Testis (tissue), 2 donors: ENCODE measurements at regions not wholly inside any gene's neighbourhood (a gene's known extent, or its start where the extent isn't known, plus 50 kb on each side); places are given as distances from the start of the nearest gene placed in this dataset.
"Not testable (repeated sequence)": the region's sequence is repeated elsewhere in the genome, so short reads cannot be mapped to it uniquely, and the experiment has no call there.

ENCODE experiments used
- DNase-seq: peaks from one replicate; pipeline ENCODE4 v3.0.0-alpha.2; 2019
- H3K27ac ChIP-seq, 2 donors: fragments of 200-600 bp; sonication (generic); one replicate each; pipeline ENCODE4 v1.5.1; 2019
- H3K27me3 ChIP-seq: fragments of 200-600 bp; sonication (generic); one replicate; pipeline ENCODE4 v1.5.1; 2019
- H3K36me3 ChIP-seq: fragments of 200-600 bp; sonication (generic); one replicate; pipeline ENCODE4 v1.5.1; 2017; ENCODE audit warnings: low read depth; ENCODE audit errors: missing control alignments
- H3K4me1 ChIP-seq: fragments of 200-600 bp; sonication (generic); one replicate; pipeline ENCODE4 v1.5.1; 2019
- H3K4me3 ChIP-seq, 2 donors: fragments of 200-600 bp; sonication (generic); one replicate each; pipeline ENCODE4 v1.5.1; 2017 to 2019
- H3K9me3 ChIP-seq: fragments of 200-600 bp; sonication (generic); one replicate; pipeline ENCODE4 v1.5.1; 2017
- POLR2A ChIP-seq: fragments of 450-650 bp; IDR thresholded peaks from one replicate; pipeline ENCODE4 v1.6.1; 2017; ENCODE audit warnings: antibody characterized with exemption, mild to moderate bottlenecking, moderate library complexity
- WGBS, 2 donors: methylation state at CpG; one replicate each; pipeline ENCODE4 v1.1.5; 2018; 5-methylcytosine and 5-hydroxymethylcytosine counted together
- intact Hi-C: fragments of 100-400 bp; cut with DNase I; formaldehyde crosslinking; loops from one replicate; pipeline ENCODE4 v1.15.1; 2023; ENCODE audit warnings: low total_unique reads
- TF ChIP-seq, protein P1 (sequence below), 3 experiments: fragments of 450-650 bp in 2 of 3; fragments of 200-600 bp in 1 of 3; sonication (generic) in 1 of 3; IDR thresholded peaks; one replicate each; pipeline ENCODE4 v1.5.1; 2016 to 2019; ENCODE audit warnings: antibody characterized with exemption in 3 of 3, mild to moderate bottlenecking in 2 of 3, moderate library complexity in 1 of 3

DNA sequence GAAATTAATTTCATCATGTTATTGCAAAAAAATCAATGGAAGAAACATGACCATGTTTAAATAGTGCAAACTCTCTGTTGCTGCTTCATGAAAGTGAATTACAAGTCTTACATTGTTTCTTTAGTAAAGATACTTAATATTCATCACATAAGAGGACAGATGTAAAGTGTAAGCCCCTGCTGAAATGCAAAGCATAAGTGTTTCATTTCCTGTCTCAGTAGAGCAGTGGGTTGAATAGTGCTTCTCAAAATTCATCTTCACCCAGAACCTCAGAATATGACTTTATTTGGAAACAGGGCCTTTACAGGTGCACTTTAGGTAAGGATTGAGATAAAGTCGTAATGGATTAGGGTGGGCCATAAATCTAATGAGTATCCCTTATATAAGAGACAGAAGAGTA is 738.4 kb upstream of the RGS18 start:
- no peak for DNase-seq
- H3K4me1 ChIP-seq = no peaks in the 10 kb centered on the region
- no peak overlapping the region for H3K27ac ChIP-seq
- no peaks in the 10 kb centered on the region for H3K36me3 ChIP-seq
- no peaks in the 10 kb centered on the region for H3K9me3 ChIP-seq
- WGBS, 2 donors = 77 to 85% methylated on average over 1 of the region's 1 CpG
- H3K27me3 ChIP-seq = no peaks in the 10 kb centered on the region
- intact Hi-C loops = no loop called here
- TF ChIP-seq POLR2A = no peak
- TF ChIP-seq, protein P1, sequence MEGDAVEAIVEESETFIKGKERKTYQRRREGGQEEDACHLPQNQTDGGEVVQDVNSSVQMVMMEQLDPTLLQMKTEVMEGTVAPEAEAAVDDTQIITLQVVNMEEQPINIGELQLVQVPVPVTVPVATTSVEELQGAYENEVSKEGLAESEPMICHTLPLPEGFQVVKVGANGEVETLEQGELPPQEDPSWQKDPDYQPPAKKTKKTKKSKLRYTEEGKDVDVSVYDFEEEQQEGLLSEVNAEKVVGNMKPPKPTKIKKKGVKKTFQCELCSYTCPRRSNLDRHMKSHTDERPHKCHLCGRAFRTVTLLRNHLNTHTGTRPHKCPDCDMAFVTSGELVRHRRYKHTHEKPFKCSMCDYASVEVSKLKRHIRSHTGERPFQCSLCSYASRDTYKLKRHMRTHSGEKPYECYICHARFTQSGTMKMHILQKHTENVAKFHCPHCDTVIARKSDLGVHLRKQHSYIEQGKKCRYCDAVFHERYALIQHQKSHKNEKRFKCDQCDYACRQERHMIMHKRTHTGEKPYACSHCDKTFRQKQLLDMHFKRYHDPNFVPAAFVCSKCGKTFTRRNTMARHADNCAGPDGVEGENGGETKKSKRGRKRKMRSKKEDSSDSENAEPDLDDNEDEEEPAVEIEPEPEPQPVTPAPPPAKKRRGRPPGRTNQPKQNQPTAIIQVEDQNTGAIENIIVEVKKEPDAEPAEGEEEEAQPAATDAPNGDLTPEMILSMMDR (IDR thresholded peaks at IDR 0.05) = no peak
- no peak overlapping the region for H3K4me3 ChIP-seq

DNA sequence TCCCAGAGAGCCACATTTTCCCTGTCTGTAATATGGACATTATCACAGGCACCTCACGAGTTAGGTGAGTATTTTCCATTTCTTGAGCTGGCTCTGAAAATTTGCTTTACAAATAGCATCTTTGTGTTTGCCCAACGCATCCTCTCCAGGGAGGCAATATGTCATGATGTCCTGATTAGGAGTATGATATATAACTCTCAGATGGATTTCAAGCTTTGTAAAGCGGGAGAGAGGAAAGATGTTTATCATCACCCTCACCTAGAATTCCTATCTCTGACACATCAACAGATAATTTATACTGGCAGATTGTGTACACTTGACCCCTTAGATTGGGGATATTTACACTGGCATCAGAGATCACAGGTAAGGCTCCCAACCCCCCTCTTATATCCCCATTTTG is 730.7 kb upstream of the RGS18 start:
- intact Hi-C loops = no loop called here
- 70 to 83% methylated on average over 3 of the region's 3 CpGs for WGBS, 2 donors
- TF ChIP-seq, protein P1 (IDR thresholded peaks at IDR 0.05) = no peak
- TF ChIP-seq POLR2A = no peak
- no peak for DNase-seq
- H3K27ac ChIP-seq = no peak overlapping the region
- H3K27me3 ChIP-seq = no peaks in the 10 kb centered on the region
- no peaks in the 10 kb centered on the region for H3K4me1 ChIP-seq
- no peak overlapping the region for H3K4me3 ChIP-seq
- H3K9me3 ChIP-seq = no peaks in the 10 kb centered on the region
- H3K36me3 ChIP-seq = no peaks in the 10 kb centered on the region

DNA sequence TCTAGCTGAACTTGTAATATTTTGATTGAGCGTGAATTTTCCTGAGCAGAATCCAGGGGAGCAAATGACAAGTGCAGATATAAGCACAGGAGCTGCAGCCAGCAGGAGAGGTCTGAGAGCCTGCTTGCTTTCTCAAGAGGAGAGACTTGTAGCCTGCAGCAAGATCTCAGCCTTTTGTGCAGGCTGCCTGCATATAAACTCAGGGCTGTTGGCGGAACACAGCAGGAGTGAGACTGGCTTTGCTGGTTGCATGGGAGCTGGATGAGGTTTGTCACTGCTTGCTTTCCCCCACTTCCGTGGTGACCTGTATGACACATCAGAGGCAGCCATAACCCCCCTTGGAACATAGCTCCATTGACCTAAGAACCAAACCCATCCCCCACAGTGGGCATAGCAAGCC is 725.4 kb upstream of the RGS18 start:
- DNase-seq = no peak
- Histone ChIP-seq H3K4me1 (no peaks in the 10 kb centered on the region), H3K36me3 (no peaks in the 10 kb centered on the region), H3K27me3 (no peaks in the 10 kb centered on the region), H3K27ac (no peak overlapping the region), H3K4me3 (no peak overlapping the region), H3K9me3 (no peaks in the 10 kb centered on the region)
- 50 to 64% methylated on average over 3 of the region's 3 CpGs for WGBS, 2 donors
- TF ChIP-seq, protein P1 (IDR thresholded peaks at IDR 0.05) = no peak
- no peak for TF ChIP-seq POLR2A
- intact Hi-C loops = no loop called here

DNA sequence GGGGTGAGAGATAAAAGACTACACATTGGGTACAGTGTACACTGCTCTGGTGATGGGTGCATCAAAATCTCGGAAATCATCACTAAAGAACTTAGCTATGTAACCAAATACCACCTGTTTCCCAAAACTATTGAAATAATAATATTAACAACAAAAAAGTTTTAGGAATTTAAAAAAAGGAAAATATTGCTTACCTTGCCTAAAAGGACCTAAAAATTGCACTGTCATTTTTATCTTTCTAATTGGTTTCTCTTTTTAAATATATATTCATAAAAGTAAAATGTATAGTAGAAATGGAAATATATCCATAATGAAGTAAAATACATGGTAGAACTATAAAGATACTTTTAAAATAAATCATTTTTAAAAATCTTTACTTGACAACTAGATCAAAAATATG is 719.3 kb upstream of the RGS18 start:
- no peak overlapping the region for H3K4me3 ChIP-seq

DNA sequence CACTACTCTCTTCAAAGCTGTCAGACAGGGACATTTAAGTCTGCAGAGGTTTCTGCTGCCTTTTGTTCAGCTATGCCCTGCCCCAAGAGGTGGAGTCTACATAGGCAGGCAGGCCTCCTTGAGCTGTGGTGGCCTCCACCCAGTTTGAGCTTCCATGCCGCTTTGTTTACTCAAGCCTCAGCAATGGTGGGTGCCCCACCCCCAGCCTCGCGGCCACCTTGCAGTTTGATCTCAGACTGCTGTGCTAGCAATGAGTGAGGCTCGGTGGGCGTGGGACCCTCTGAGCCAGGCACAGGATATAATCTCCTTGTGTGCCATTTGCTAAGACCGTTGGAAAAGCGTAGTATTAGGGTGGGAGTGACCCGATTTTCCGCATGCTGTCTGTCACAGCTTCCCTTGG is 710.0 kb upstream of the RGS18 start:
- H3K4me3 ChIP-seq, H3K36me3 ChIP-seq, intact Hi-C loops, H3K27ac ChIP-seq, DNase-seq, H3K27me3 ChIP-seq, H3K4me1 ChIP-seq, H3K9me3 ChIP-seq: not testable (repeated sequence)
- WGBS, 2 donors = 83 to 97% methylated on average over 7 to 9 of the region's 9 CpGs

More for the DNA sequence above, 719.3 kb upstream of the RGS18 start:
- no peaks in the 10 kb centered on the region for H3K4me1 ChIP-seq
- no peaks in the 10 kb centered on the region for H3K36me3 ChIP-seq
- H3K27ac ChIP-seq = no peak overlapping the region
- 76 to 91% methylated on average over 1 of the region's 1 CpG for WGBS, 2 donors
- H3K27me3 ChIP-seq = no peaks in the 10 kb centered on the region
- no peaks in the 10 kb centered on the region for H3K9me3 ChIP-seq
- intact Hi-C loops = no loop called here
- DNase-seq = no peak
- TF ChIP-seq, protein P1 (IDR thresholded peaks at IDR 0.05) = no peak
- no peak for TF ChIP-seq POLR2A
